ENCODE measurements at regions not wholly inside any gene's neighbourhood (a gene's known extent, or its start where the extent isn't known, plus 50 kb on each side); places are given as distances from the start of the nearest gene placed in this dataset.
A peak's percentile ranks its signal among the peaks of the same experiment; 100 is the strongest.

DNA sequence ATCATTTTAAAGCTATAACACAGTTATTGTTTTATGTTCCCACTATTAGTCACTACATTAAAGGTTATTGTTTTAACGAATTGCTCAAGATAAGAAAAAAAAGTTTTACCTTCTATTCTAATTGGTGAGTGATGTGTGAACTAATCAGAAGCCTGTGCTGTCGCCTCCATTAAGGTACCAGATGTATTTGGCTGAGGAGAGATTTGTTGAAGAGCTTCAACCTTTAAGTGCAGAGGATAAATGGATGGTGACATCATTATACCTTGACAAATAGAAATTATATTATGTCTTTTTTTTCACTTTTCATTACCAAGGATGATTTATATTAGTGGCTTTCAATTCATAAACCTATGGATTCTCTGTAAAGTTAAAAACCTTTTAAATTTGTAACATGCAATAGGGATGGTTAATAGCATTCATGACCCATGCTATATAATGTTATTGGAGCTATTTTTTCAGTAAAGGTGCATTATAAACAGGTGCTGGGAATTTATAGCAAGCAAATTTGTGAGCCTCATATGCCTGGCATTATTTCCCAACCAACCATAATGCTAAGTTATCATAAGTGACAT lies 97.0 kb upstream of the NPVF start:
- H3K36me3 Mint-ChIP-seq = no peaks in the 10 kb centered on the region

DNA sequence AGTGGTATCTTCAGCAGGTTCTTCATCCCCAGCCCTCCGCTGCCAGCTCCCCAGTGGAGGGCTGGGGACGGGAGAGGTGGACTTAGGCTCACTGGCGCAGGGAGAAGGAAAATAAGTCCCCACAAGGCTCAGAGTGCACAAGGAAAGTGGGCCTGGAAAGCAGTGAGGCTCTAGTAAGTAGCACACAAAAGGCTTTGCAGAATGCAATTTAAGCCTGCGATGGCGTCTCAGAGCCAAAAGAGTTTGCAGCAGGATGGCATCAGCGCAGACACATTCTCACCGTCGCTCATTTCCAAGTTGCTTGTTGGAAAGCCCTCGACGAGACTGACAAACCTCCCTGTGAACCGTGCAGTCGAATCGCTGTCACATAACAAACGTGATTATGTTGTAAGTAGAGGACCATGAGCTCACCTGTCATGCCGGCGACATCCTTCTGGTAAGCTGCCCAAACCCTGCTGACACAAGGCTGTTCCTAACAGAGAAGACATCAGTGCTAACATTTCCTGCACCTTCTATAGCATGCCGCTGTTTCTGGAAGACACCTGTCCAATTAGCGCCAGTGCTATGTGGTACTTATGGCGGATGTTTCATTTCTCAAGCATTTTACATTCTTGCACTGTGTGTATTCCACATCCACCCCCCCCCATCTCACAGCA lies 98.3 kb upstream of the NPVF start:
- DNase-seq (no peak), ATAC-seq (replicated peaks) (no peak)
- H3K9me3 Mint-ChIP-seq = no peaks in the 10 kb centered on the region
- no peaks in the 10 kb centered on the region for H3K4me1 Mint-ChIP-seq
- no peak overlapping the region for H3K4me3 Mint-ChIP-seq
- H3K27me3 Mint-ChIP-seq = peaks cover 7 to 15% of the 10 kb centered on the region in 2 donors
- H3K27ac Mint-ChIP-seq = no peak overlapping the region
- no peaks in the 10 kb centered on the region for H3K36me3 Mint-ChIP-seq

More for the DNA sequence above, 97.0 kb upstream of the NPVF start:
- ATAC-seq (replicated peaks) (no peak), DNase-seq (no peak)
- Mint-ChIP-seq H3K4me1 (no peaks in the 10 kb centered on the region), H3K27me3 (peaks cover 10 to 15% of the 10 kb centered on the region in 2 donors), H3K9me3 (no peaks in the 10 kb centered on the region), H3K4me3 (no peak overlapping the region), H3K27ac (no peak overlapping the region)

DNA sequence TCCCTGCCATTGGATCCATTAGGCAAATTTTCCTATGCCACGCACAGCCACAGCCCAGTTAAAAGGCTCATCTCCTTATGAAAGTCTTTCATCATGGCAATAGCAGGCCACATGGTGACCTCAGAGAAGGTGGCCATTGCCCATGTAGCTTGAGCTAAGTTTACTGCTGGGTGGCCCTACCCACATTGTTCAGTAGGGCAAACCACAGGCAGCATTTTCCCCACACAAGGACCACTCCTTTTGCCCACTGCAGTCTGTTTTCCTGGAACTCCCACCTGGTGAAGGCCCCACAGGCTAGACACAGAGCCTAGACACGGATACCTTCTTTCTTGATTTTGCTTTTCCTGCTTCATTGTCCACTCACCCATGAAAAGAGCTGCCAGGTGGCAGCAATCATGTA lies 101.5 kb upstream of the NPVF start:
- Mint-ChIP-seq H3K4me3 (no peak overlapping the region), H3K36me3 (no peaks in the 10 kb centered on the region), H3K4me1 (no peaks in the 10 kb centered on the region), H3K27me3 (peaks cover 13% of the 10 kb centered on the region in 2 donors), H3K9me3 (no peaks in the 10 kb centered on the region), H3K27ac (no peak overlapping the region)
- ATAC-seq (replicated peaks) (no peak), DNase-seq (no peak)

GRCh38 chr7:25333296-25333928 lies 105.1 kb upstream of the NPVF start:
- peaks cover 14 to 17% of the 10 kb centered on the region in 2 donors for H3K27me3 Mint-ChIP-seq
- H3K36me3 Mint-ChIP-seq = no peaks in the 10 kb centered on the region
- no peak for DNase-seq
- no peak for ATAC-seq (replicated peaks)
- H3K4me3 Mint-ChIP-seq = no peak overlapping the region
- peaks cover 0 to 2% of the 10 kb centered on the region in 2 donors for H3K9me3 Mint-ChIP-seq
- H3K4me1 Mint-ChIP-seq = no peaks in the 10 kb centered on the region
- H3K27ac Mint-ChIP-seq = no peak overlapping the region

- Mint-ChIP-seq H3K27me3 (peaks cover 22 to 30% of the 10 kb centered on the region in 2 donors), H3K4me3 (no peak overlapping the region), H3K4me1 (peaks cover 0 to 3% of the 10 kb centered on the region in 2 donors), H3K27ac (no peak overlapping the region), H3K9me3 (peaks cover 0 to 2% of the 10 kb centered on the region in 2 donors), H3K36me3 (no peaks in the 10 kb centered on the region)
- DNase-seq = no peak
- no peak for ATAC-seq (replicated peaks)
Measured at GRCh38 chr7:25347360-25348066, 119.2 kb upstream of the NPVF start.

- Mint-ChIP-seq H3K4me3 (no peak overlapping the region), H3K4me1 (peaks cover 2 to 9% of the 10 kb centered on the region in 2 donors), H3K27ac (no peak overlapping the region), H3K9me3 (peaks cover 0 to 3% of the 10 kb centered on the region in 2 donors), H3K27me3 (peaks cover 23 to 30% of the 10 kb centered on the region in 2 donors), H3K36me3 (no peaks in the 10 kb centered on the region)
- ATAC-seq (replicated peaks) (no peak), DNase-seq (no peak)
Measured at GRCh38 chr7:25348104-25348503, 119.8 kb upstream of the NPVF start.

DNA sequence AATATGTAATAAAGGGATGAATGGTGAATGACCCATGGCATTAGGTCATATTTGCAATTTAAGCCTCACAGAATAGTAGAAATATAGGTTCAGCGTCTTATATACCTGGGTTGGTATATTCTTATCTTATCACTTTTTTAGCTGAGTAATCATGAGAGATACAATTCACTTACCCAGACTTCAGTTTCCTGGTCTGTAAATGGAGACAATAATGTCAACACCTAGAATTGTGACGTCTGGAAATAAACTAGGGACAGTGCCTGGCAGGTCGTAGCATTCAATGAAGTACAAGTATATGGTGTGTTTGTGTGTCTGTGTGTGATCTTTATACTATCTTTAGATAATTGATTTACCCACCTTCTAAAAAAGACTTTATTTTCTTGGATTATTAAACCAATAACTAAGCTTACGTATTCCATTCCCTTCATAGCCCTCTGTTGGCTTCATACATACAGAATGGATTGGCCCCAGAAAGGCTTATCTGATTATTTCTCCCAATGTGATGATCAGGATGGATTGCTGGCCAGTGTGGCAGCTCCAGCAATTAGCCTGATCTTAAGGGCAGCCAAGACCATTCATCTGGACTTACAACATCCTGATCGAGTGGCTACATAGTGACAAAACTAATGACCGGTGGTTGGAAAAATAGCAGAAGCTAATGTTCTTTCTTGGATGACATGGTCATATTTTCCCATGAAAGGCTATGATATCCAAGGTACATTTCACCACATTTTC lies 121.2 kb upstream of the NPVF start:
- no peak for ATAC-seq (replicated peaks)
- H3K9me3 Mint-ChIP-seq = peaks cover 0 to 3% of the 10 kb centered on the region in 2 donors
- peaks cover 23 to 26% of the 10 kb centered on the region in 2 donors for H3K27me3 Mint-ChIP-seq
- peaks cover 2 to 14% of the 10 kb centered on the region in 2 donors for H3K4me1 Mint-ChIP-seq
- H3K36me3 Mint-ChIP-seq = no peaks in the 10 kb centered on the region
- H3K4me3 Mint-ChIP-seq = no peak overlapping the region
- no peak overlapping the region for H3K27ac Mint-ChIP-seq
- no peak for DNase-seq

DNA sequence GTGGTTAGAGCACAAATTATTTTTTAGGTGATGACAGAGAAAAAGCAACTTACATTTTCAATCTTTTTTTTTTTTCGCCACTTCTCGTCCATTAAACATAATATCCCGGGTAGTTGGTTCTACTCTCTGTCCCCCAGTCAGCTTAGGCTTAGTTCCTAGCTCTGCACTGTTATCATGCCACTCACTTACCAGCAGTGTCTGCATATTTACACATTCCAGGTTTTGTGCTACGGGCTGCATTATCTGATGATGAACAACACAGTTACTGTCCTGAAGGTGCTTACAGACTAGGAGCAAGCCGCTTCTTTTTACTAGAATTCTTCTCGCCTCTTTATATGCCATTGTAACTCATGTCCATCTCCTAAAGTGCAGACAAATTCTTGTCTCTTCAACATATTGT lies 121.8 kb upstream of the NPVF start:
- DNase-seq (no peak), ATAC-seq (replicated peaks) (no peak)
- H3K27ac Mint-ChIP-seq = no peak overlapping the region
- H3K36me3 Mint-ChIP-seq = no peaks in the 10 kb centered on the region
- peaks cover 23 to 26% of the 10 kb centered on the region in 2 donors for H3K27me3 Mint-ChIP-seq
- no peak overlapping the region for H3K4me3 Mint-ChIP-seq
- H3K9me3 Mint-ChIP-seq = peaks cover 0 to 3% of the 10 kb centered on the region in 2 donors
- peaks cover 2 to 14% of the 10 kb centered on the region in 2 donors for H3K4me1 Mint-ChIP-seq

DNA sequence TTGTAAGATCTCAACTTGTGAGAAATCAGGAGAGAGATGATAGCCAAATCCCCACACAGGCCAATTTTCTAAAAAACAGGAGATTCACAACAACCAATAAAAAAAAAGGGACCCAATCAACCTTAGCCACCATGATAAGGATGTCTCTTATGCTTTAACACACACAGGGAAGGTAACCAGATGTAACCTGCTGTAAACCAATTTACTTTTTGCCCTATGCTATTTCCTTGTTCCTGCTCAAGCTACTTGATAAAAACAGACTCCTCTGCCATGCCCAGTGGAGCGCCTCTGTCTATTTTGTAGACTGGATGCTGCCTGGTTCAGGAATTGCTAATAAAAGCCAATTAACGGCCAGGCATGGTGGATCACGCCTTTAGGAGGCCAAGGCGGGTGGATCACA lies 123.5 kb upstream of the NPVF start:
- peaks cover 0 to 3% of the 10 kb centered on the region in 2 donors for H3K9me3 Mint-ChIP-seq
- H3K27ac Mint-ChIP-seq = no peak overlapping the region
- H3K4me3 Mint-ChIP-seq = no peak overlapping the region
- ATAC-seq (replicated peaks) (no peak), DNase-seq (no peak)
- peaks cover 23% of the 10 kb centered on the region in 2 donors for H3K27me3 Mint-ChIP-seq
- H3K4me1 Mint-ChIP-seq = peaks cover 2 to 14% of the 10 kb centered on the region in 2 donors
- H3K36me3 Mint-ChIP-seq = no peaks in the 10 kb centered on the region

- no peak overlapping the region for H3K4me3 Mint-ChIP-seq
- ATAC-seq (replicated peaks) (no peak), DNase-seq (no peak)
- no peaks in the 10 kb centered on the region for H3K36me3 Mint-ChIP-seq
- H3K4me1 Mint-ChIP-seq = peaks cover 2 to 14% of the 10 kb centered on the region in 2 donors
- H3K9me3 Mint-ChIP-seq = peaks cover 0 to 3% of the 10 kb centered on the region in 2 donors
- no peak overlapping the region for H3K27ac Mint-ChIP-seq
- H3K27me3 Mint-ChIP-seq = peaks cover 17 to 18% of the 10 kb centered on the region in 2 donors
Measured at GRCh38 chr7:25353196-25353595, 124.9 kb upstream of the NPVF start.

DNA sequence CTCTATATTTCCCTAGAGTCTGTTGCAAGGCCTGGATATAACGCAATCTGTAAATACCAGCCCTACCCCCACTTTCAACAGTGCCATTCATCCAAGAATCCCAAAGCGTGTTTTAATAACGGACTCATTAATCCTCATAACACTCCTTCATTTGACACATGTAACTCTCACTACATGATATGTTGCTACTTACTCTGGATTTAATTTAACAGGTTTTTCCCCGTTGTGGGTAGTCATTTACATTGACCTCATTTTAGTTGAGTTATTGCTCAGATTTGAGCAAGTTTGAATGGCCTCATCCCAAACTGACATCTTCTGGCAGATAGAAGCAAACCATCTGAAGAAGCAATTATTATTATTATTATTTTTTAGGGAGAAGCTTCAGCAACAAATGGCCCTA lies 125.4 kb upstream of the NPVF start:
- Mint-ChIP-seq H3K36me3 (no peaks in the 10 kb centered on the region), H3K4me1 (peaks cover 2 to 14% of the 10 kb centered on the region in 2 donors), H3K4me3 (no peak overlapping the region), H3K9me3 (peaks cover 0 to 3% of the 10 kb centered on the region in 2 donors), H3K27me3 (peaks cover 17 to 22% of the 10 kb centered on the region in 2 donors), H3K27ac (no peak overlapping the region)
- DNase-seq (no peak), ATAC-seq (replicated peaks) (peak in 1 of 2 donors; percentile 51)

DNA sequence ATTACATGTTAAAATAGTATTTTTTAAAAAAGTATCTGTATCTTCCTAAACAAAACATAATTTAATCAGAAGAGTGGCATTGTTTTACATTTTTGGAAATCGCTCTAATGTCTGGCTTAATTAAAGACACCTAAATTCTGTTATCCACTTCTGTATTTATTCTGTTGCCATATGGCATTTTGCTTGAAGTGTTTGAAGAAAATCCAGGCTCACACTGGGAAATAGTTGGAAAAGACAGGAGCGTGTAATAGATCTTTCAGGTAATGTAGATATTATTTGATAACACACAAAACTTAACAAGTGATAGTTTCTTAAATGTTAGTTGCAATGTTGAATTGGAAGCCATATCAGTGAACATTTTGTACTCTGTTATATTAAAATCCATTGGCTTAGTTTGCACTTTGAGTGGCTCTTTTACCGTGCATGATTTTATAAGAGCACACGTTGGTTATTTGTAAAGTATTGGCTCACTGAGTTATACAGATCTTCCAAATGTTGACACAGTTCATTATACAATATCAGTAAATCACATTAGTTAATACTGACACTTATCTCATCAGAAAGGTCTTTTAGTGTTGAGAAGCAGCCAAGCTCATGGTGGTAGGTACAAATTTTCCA lies 128.4 kb upstream of the NPVF start:
- DNase-seq = no peak
- H3K9me3 Mint-ChIP-seq = peaks cover 0 to 2% of the 10 kb centered on the region in 2 donors
- H3K27me3 Mint-ChIP-seq = peaks cover 15 to 28% of the 10 kb centered on the region in 2 donors
- H3K36me3 Mint-ChIP-seq = no peaks in the 10 kb centered on the region
- peaks cover 2 to 14% of the 10 kb centered on the region in 2 donors for H3K4me1 Mint-ChIP-seq
- no peak overlapping the region for H3K4me3 Mint-ChIP-seq
- no peak overlapping the region for H3K27ac Mint-ChIP-seq
- ATAC-seq (replicated peaks) = no peak

GRCh38 chr7:25358926-25359325 lies 130.6 kb upstream of the NPVF start:
- Mint-ChIP-seq H3K4me1 (no peaks in the 10 kb centered on the region), H3K27ac (no peak overlapping the region), H3K27me3 (peaks cover 20 to 22% of the 10 kb centered on the region in 2 donors), H3K9me3 (no peaks in the 10 kb centered on the region), H3K36me3 (no peaks in the 10 kb centered on the region), H3K4me3 (no peak overlapping the region)
- no peak for DNase-seq
- ATAC-seq (replicated peaks) = no peak

Measured in stimulated activated naive B cell treated with anti-CD40 and anti-IgM and Interleukin-4, amounts not matched to agents 10 μg/mL and 1 μg/mL and 100 μg/mL, for 72 hours (primary cell).